ENCODE measurements at regions not wholly inside any gene's neighbourhood (a gene's known extent, or its start where the extent isn't known, plus 50 kb on each side); places are given as distances from the start of the nearest gene placed in this dataset.
"Not testable (repeated sequence)": the region's sequence is repeated elsewhere in the genome, so short reads cannot be mapped to it uniquely, and the experiment has no call there.

GRCh38 chr4:33501587-33501986, 2742.7 kb downstream of the ARAP2 start:
- TF ChIP-seq EZH2 (IDR thresholded peaks at IDR 0.05; ENCODE audit: insufficient read depth, poor library complexity, severe bottlenecking); EZH2phosphoT487 (IDR thresholded peaks at IDR 0.05; ENCODE audit: insufficient read depth, low read depth): not testable (repeated sequence)
